Panc1 (cell line): ENCODE measurements at regions not wholly inside any gene's neighbourhood (a gene's known extent, or its start where the extent isn't known, plus 50 kb on each side); places are given as distances from the start of the nearest gene placed in this dataset.

Experiments used
- ATAC-seq: fragments of 200-7000 bp; cut with Tn5 transposase; 2 replicates; pipeline ENCODE4 v1.9.1; 2020; ENCODE audit warnings: mild to moderate bottlenecking, moderate library complexity
- BruUV-seq: library from RNA; stranded (reverse); fragments of 400-500 nt; replicated peaks from 2 replicates; lab custom pipeline; 2021; lab: Mats Ljungman, UMichigan
- CTCF ChIA-PET: fragments of 300-600 bp; sonication (Branson Sonifier 250); formaldehyde crosslinking; loops from one replicate; lab custom pipeline; 2022; ENCODE audit warnings: antibody characterized with exemption; lab: Charles Lee
- POLR2A ChIA-PET: fragments of 300-600 bp; sonication (Branson Sonifier 250); formaldehyde crosslinking; loops from one replicate; lab custom pipeline; 2022; ENCODE audit warnings: antibody characterized with exemption; lab: Charles Lee
- DNase-seq: peaks from one replicate; pipeline ENCODE4 v3.0.0-alpha.2; 2010; ENCODE audit warnings: low read depth, low spot score
- H3K27ac ChIP-seq: 2 replicates; pipeline ENCODE4 v1.5.1; 2011; ENCODE audit warnings: mild to moderate bottlenecking, low read length, inconsistent platforms
- H3K27me3 ChIP-seq: fragments of 200-500 bp; sonication (Bioruptor generic); 2 replicates; pipeline ENCODE4 v1.6.0; 2014; ENCODE audit warnings: low read length, inconsistent platforms; ENCODE audit not compliant: control insufficient read depth, insufficient read depth
- H3K36me3 ChIP-seq: fragments of 200-500 bp; sonication (Bioruptor generic); 2 replicates; pipeline ENCODE4 v1.5.1; 2014; ENCODE audit warnings: inconsistent platforms, mild to moderate bottlenecking, low read length, moderate library complexity; ENCODE audit not compliant: control insufficient read depth, insufficient read depth
- H3K4me1 ChIP-seq: 2 replicates; pipeline ENCODE4 v1.5.1; 2011; ENCODE audit warnings: inconsistent platforms, mild to moderate bottlenecking, low read length, moderate library complexity; ENCODE audit not compliant: control insufficient read depth, insufficient read depth
- H3K4me3 ChIP-seq, 2 experiments: 2 replicates each; pipeline ENCODE4 v1.5.1; 2011 to 2012; ENCODE audit warnings: low read depth in 2 of 2, low read length in 2 of 2, mild to moderate bottlenecking in 2 of 2, inconsistent platforms in 1 of 2, moderate library complexity in 1 of 2
- H3K9me3 ChIP-seq: fragments of 200-500 bp; sonication (Bioruptor generic); 2 replicates; pipeline ENCODE4 v1.5.1; 2014; ENCODE audit warnings: low read depth, mild to moderate bottlenecking, inconsistent platforms, low read length, moderate library complexity; ENCODE audit not compliant: control insufficient read depth, insufficient read depth
- CTCF ChIP-seq: fragments of 450-650 bp; IDR thresholded peaks from 2 replicates; pipeline ENCODE4 v1.5.1; 2017; ENCODE audit warnings: mild to moderate bottlenecking
- POLR2AphosphoS5 ChIP-seq: IDR thresholded peaks from 2 replicates; pipeline ENCODE4 v1.6.1; 2012; ENCODE audit warnings: mild to moderate bottlenecking, low read depth, low read length, moderate library complexity
- REST ChIP-seq, 2 experiments: IDR thresholded peaks; 2 replicates each; pipeline ENCODE4 v1.6.1; 2011 to 2012; ENCODE audit warnings: low read depth in 2 of 2, control low read depth in 1 of 2, low read length in 1 of 2, mild to moderate bottlenecking in 1 of 2, moderate library complexity in 1 of 2; ENCODE audit not compliant: insufficient read depth in 1 of 2
- SIN3A ChIP-seq: IDR thresholded peaks from 2 replicates; pipeline ENCODE4 v1.6.1; 2012; ENCODE audit warnings: low read depth, mild to moderate bottlenecking, low read length, moderate library complexity, borderline replicate concordance; ENCODE audit not compliant: insufficient read depth
- TCF7L2 ChIP-seq: IDR thresholded peaks from 2 replicates; pipeline ENCODE4 v1.6.1; 2011; ENCODE audit warnings: mild to moderate bottlenecking, low read depth, low read length, inconsistent platforms
- in situ Hi-C: cut with HindIII; loops from 2 replicates; pipeline ENCODE4 v1.10.0; 2016; ENCODE audit warnings: low sequenced_read_pairs, low pct_unique_long_range_greater_than_20kb
- intact Hi-C: fragments of 100-400 bp; cut with micrococcal nuclease; formaldehyde crosslinking; loops from one replicate; pipeline ENCODE4 v1.10.0; 2022; ENCODE audit not compliant: unreplicated experiment

GRCh38 chrX:13494562-13494961, 74.8 kb upstream of the EGFL6 start:
- Histone ChIP-seq H3K4me1 (no peaks in the 10 kb centered on the region), H3K4me3 (no peak overlapping the region), H3K36me3 (no peaks in the 10 kb centered on the region), H3K9me3 (no peaks in the 10 kb centered on the region), H3K27me3 (no peaks in the 10 kb centered on the region), H3K27ac (no peak overlapping the region)
- in situ Hi-C loops (no loop called here), intact Hi-C loops (no loop called here)
- ATAC-seq (no peak), DNase-seq (no peak)
- ChIA-PET POLR2A (no interaction called here), CTCF (no interaction called here)
- TF ChIP-seq REST (IDR thresholded peaks at IDR 0.05; ENCODE audit: insufficient read depth in 1 of 2, low read depth in 2 of 2, low read length in 1 of 2) (no peak), TCF7L2 (no peak), SIN3A (no peak), POLR2AphosphoS5 (no peak), CTCF (no peak)
- no TSS peak for BruUV-seq

- Histone ChIP-seq H3K4me3 (no peak overlapping the region), H3K27ac (no peak overlapping the region), H3K27me3 (no peaks in the 10 kb centered on the region), H3K4me1 (no peaks in the 10 kb centered on the region), H3K9me3 (no peaks in the 10 kb centered on the region), H3K36me3 (no peaks in the 10 kb centered on the region)
- BruUV-seq: no TSS peak
- CTCF ChIA-PET: no interaction called here
- intact Hi-C loops: no loop called here
- POLR2A ChIA-PET: no interaction called here
- in situ Hi-C loops: no loop called here
- TF ChIP-seq TCF7L2 (no peak), CTCF (no peak), POLR2AphosphoS5 (no peak), REST (IDR thresholded peaks at IDR 0.05; ENCODE audit: insufficient read depth in 1 of 2, low read depth in 2 of 2, low read length in 1 of 2) (no peak), SIN3A (no peak)
- no peak for DNase-seq
- no peak for ATAC-seq
Observed at GRCh38 chrX:13493659-13494058, 75.7 kb upstream of the EGFL6 start.
